ENCODE measurements at regions not wholly inside any gene's neighbourhood (a gene's known extent, or its start where the extent isn't known, plus 50 kb on each side); places are given as distances from the start of the nearest gene placed in this dataset.

GRCh38 chr6:87788141-87788540 lies 86.1 kb upstream of the AKIRIN2 start:
- TF ChIP-seq CTCF (conservative IDR thresholded peaks at IDR 0.05; ENCODE audit: low read length) (no peak), EZH2phosphoT487 (IDR thresholded peaks at IDR 0.05; ENCODE audit: borderline replicate concordance, low read depth, low read length) (no peak)
